HuH-7 (cell line): ENCODE measurements at regions not wholly inside any gene's neighbourhood (a gene's known extent, or its start where the extent isn't known, plus 50 kb on each side); places are given as distances from the start of the nearest gene placed in this dataset.
"Not testable (repeated sequence)": the region's sequence is repeated elsewhere in the genome, so short reads cannot be mapped to it uniquely, and the experiment has no call there.

ENCODE experiments used
- DNase-seq: peaks from one replicate; pipeline ENCODE4 v3.0.0; 2011; ENCODE audit warnings: low spot score

GRCh38 chr1:166307261-166308188 lies 140.7 kb upstream of the FAM78B start:
- no peak for DNase-seq

GRCh38 chr1:166316306-166316705 lies 149.5 kb upstream of the FAM78B start:
- not testable (repeated sequence) for DNase-seq

DNA sequence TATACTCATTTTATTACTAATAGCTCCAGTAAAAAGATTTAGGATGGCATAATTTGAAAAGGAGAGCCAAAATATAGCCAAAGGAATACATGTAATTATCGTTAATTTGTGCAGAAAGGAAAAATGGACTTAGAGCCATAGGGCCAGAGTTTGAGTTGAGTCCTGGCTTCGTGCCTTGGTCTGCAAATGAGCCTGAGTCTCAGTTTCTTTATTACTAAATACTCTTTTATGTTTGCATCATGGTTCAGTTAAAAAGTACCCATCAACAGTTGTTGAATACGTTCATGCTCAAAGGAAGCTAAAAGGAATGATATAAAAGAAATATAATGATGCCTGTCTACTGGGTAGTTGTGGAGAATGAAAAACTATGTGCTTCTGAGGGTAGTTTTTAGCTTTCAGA lies 155.7 kb upstream of the FAM78B start:
- no peak for DNase-seq

- DNase-seq: no peak
Observed at GRCh38 chr1:166327886-166328285, 161.1 kb upstream of the FAM78B start.

DNA sequence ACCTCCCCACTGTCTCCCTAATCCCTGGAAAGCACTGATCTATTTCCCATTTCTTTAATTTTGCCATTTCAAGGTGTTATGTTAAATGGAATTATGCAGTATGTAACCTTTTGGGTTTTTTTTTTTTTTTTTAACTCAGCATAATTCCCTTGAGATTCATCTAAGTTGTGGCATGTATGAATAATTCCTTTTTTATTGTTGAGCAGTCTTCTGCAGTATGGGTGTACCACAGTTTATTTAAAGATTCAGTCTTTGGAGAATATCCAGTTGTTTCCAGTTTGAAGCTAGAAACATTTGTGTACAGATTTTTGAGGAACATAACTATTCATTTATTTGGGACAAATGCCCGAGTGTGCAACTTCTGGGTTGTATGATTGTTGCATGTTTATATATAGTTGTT lies 162.2 kb upstream of the FAM78B start:
- DNase-seq: no peak

- DNase-seq: no peak
Observed at GRCh38 chr1:166330096-166330495, 163.3 kb upstream of the FAM78B start.

- DNase-seq: no peak
Observed at GRCh38 chr1:166338105-166338504, 171.3 kb upstream of the FAM78B start.

GRCh38 chr1:166340709-166341108 lies 173.9 kb upstream of the FAM78B start:
- no peak for DNase-seq

GRCh38 chr1:166343276-166343675 lies 176.5 kb upstream of the FAM78B start:
- no peak for DNase-seq

DNA sequence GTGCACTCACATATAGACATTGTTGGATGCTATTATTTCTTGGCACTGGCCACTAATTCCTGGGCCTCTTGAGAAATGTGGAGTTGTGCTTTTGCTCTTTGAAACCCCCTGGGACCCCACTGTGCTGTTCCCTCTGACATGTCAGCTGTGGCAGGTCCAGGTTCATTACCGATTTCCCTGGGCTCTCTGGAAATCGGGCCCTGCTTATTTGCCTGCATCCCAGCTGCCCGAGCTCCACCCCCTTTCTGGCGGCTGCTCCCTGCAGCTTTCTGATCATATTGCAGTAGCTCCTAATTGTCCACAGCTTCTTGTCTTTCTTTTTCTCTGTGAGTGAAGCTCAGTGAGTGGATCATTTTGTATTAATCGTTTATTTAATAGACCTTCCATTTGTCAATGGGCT lies 183.7 kb upstream of the FAM78B start:
- peak; percentile 12 for DNase-seq

- no peak for DNase-seq
Observed at GRCh38 chr1:166351676-166352075, 184.9 kb upstream of the FAM78B start.

DNA sequence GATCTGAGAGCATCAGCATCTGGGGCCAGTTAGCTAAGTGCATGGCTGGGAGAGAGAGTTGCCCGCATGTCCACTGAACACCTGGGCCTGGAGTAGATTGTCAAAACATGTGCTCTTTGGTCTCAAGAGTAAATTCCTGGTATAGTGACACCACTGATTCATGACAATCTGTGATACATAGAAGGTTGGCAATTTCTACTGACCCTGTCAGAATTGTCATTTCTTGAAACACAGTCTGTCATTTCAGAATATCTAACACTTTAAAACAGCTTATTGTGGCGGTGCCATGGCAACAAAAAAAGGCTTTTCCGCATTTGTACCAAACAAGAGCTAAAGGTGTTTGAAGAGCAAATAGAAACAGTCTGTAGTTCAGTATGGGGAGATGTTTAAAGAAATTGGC lies 186.4 kb upstream of the FAM78B start:
- no peak for DNase-seq

- DNase-seq: peak; percentile 52
Observed at GRCh38 chr1:166354406-166354805, 187.6 kb upstream of the FAM78B start.

DNA sequence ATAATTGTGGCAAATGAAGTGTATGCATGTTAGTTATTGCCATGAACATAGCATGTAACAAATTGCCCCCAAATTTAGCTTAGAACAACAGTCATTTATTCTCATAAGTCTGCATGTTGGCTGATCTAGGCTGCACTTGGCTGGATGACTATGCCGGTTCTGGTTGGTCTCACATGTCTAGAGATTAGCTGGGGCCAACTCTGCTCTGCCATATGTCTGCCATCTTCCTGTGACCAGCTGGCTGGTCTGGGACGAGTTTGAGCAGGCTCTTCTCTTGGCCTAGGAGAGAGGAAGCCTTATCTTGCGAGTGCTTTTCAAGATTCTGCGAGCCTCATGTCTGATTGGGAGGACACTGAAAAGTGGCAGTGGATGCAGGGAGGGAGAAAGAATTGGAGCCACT lies 198.3 kb upstream of the FAM78B start:
- no peak for DNase-seq

- no peak for DNase-seq
Observed at GRCh38 chr1:166368030-166368429, 201.2 kb upstream of the FAM78B start.

GRCh38 chr1:166377896-166378295 lies 211.1 kb upstream of the FAM78B start:
- DNase-seq: no peak

GRCh38 chr1:166378805-166379204 lies 212.0 kb upstream of the FAM78B start:
- DNase-seq: no peak

GRCh38 chr1:166379447-166379846 lies 212.6 kb upstream of the FAM78B start:
- DNase-seq: no peak

DNA sequence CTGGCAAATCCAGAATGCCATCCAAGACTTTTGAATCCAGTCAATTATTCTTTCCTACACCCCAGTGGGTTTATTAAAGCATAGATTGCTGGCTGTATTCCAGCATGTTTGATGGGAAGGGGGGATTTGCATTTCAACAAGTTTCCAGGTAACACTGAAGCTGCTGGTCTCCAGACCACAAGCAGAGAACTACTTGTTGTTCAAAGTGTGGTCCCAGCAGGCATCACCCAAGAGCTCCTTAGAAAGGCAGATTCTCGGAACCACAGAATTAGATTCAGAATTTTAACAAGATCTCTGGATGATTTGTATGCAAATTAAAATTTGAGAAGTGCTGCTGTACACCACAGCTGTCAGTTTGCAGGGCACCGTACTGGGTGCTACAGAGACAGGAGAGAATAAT lies 216.3 kb upstream of the FAM78B start:
- DNase-seq: no peak

DNA sequence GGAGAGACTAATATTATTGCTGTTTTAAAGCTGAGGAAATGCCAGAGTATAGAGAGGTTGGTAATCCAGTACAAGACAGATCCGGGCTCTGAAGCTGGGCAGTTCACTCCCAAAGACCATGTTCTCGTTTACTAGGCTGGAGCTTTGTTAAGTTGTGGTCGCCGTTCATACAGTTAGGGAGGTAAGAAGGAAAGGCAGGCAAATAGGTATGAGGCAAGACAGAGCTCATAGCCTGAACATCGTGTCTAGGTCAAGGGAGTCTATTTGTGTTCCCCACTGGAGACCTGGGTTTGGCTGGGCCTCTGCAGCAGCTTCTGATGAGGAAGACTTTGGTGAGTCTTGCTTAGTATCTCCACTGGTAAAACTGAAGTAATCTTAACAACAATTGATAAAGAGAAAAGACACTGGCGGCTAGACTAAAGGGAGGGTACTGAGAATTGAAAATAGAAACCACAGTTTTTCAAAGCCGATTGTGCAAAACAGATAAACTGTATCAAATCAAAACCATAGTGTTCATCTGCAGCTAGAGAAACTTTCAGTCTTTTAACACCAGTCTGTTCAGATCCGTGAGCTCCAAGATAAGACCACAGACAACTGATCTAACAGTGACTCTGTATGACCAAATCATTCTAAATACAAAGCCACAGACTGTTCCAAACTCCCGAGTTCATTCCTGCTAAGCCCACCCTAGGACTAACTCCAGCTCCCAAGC lies 217.0 kb upstream of the FAM78B start:
- no peak for DNase-seq

DNA sequence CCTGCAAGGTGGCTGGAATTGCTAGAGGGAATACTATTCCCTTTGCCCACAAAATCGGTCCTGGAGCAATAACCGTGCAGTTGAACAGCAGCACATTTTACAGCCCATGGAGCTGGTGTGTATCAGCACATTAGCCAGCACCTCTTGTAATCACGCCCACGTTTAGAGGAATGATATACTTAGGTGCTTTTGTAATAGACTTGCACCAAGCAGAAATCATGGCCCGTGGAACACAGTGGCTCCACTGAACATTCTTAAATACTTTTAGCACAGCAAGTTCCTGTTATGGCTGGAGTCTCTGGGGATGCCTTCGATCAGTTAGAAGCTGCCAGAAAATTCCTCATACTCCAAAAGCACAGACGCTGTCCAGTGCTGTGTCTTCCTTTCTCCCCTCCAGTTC lies 218.1 kb upstream of the FAM78B start:
- no peak for DNase-seq

GRCh38 chr1:166390366-166391033 lies 223.7 kb upstream of the FAM78B start:
- no peak for DNase-seq
